Smooth muscle cell (in vitro differentiated cells): ENCODE measurements at regions not wholly inside any gene's neighbourhood (a gene's known extent, or its start where the extent isn't known, plus 50 kb on each side); places are given as distances from the start of the nearest gene placed in this dataset.

ENCODE experiments used
- DNase-seq: peaks from one replicate; lab custom pipeline; 2025; ENCODE audit not compliant: unreplicated experiment; lab: John Stamatoyannopoulos, UW
- H2AFZ ChIP-seq: fragments of 200-600 bp; sonication (generic); 2 replicates; pipeline ENCODE4 v1.6.0; 2016; ENCODE audit warnings: antibody characterized with exemption, low read depth, mild to moderate bottlenecking
- H3F3A ChIP-seq: fragments of 200-600 bp; sonication (generic); 2 replicates; pipeline ENCODE4 v1.6.0; 2017; ENCODE audit warnings: antibody characterized with exemption, low read depth
- H3K27ac ChIP-seq: fragments of 200-600 bp; sonication (generic); 2 replicates; pipeline ENCODE4 v1.5.1; 2016; ENCODE audit warnings: low read depth, mild to moderate bottlenecking
- H3K27me3 ChIP-seq: fragments of 200-600 bp; sonication (generic); 2 replicates; pipeline ENCODE4 v1.6.1; 2016; ENCODE audit warnings: low read depth, mild to moderate bottlenecking
- H3K36me3 ChIP-seq: fragments of 200-600 bp; sonication (generic); 2 replicates; pipeline ENCODE4 v1.5.1; 2016; ENCODE audit warnings: low read depth
- H3K4me1 ChIP-seq: fragments of 200-600 bp; sonication (generic); 2 replicates; pipeline ENCODE4 v1.5.1; 2016; ENCODE audit warnings: low read depth
- H3K4me2 ChIP-seq: fragments of 200-600 bp; sonication (generic); 2 replicates; pipeline ENCODE4 v1.6.0; 2016; ENCODE audit warnings: mild to moderate bottlenecking
- H3K4me3 ChIP-seq: fragments of 200-600 bp; sonication (generic); 2 replicates; pipeline ENCODE4 v1.5.1; 2016; ENCODE audit warnings: mild to moderate bottlenecking
- H3K79me2 ChIP-seq: fragments of 200-600 bp; sonication (generic); 2 replicates; pipeline ENCODE4 v1.6.0; 2016; ENCODE audit warnings: low read depth, mild to moderate bottlenecking
- H3K9ac ChIP-seq: fragments of 200-600 bp; sonication (generic); 2 replicates; pipeline ENCODE4 v1.6.0; 2016; ENCODE audit warnings: low read depth
- H3K9me3 ChIP-seq: fragments of 200-600 bp; sonication (generic); replicated peaks from 2 replicates; pipeline ENCODE4 v1.5.1; 2016; ENCODE audit warnings: low read depth
- H4K20me1 ChIP-seq: fragments of 200-600 bp; sonication (generic); 2 replicates; pipeline ENCODE4 v1.6.0; 2016; ENCODE audit warnings: low read depth
- WGBS: methylation state at CpG from one replicate; pipeline ENCODE4 v1.1.7; 2016; ENCODE audit warnings: low lambda C conversion rate; 5-methylcytosine and 5-hydroxymethylcytosine counted together
- TF ChIP-seq, protein P1 (sequence below): fragments of 200-600 bp; sonication (generic); IDR thresholded peaks from 2 replicates; pipeline ENCODE4 v1.5.1; 2017; ENCODE audit warnings: borderline replicate concordance, mild to moderate bottlenecking, antibody characterized with exemption; ENCODE audit not compliant: insufficient read depth, poor library complexity, severe bottlenecking

DNA sequence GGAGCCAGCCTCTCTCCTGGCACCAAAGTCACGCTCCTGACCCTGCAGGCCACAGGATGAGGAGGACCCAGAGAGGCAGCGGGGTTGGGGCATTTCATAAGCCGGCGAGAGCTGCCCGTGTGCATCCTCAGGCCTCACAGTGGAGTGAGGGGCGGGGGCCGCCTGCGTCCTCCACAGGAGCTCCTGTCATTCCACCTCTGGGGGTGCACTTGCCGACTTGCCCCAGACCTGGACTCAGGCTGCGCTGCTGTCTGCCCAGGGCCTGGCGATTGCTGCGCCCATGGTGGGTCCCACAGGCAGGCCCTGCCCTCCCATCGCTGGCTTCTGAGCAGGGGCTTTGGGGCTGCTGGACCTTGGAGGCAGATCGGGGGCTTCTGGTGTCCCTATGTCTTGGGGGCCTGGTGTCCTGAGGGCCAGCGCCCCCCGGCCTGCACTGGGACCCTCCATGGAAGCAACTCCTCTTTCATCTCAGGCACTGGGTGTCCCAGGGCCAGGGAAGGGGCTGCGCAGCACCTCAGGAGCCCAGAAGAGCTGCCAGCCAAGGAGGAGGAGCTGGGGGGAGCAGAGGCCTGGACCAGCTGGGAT lies 184.0 kb downstream of the GOLGA6L6 start:
- Histone ChIP-seq H3K27me3 (no peaks in the 10 kb centered on the region), H3K9ac (no peak overlapping the region), H3K27ac (no peak overlapping the region), H3K4me3 (no peak overlapping the region), H3K79me2 (no peaks in the 10 kb centered on the region), H3F3A (no peaks in the 10 kb centered on the region), H3K4me2 (no peak overlapping the region), H3K9me3 (peaks cover 66% of the 10 kb centered on the region), H4K20me1 (no peaks in the 10 kb centered on the region), H3K36me3 (no peaks in the 10 kb centered on the region), H3K4me1 (no peaks in the 10 kb centered on the region), H2AFZ (no peak overlapping the region)
- no peak for DNase-seq
- TF ChIP-seq, protein P1, sequence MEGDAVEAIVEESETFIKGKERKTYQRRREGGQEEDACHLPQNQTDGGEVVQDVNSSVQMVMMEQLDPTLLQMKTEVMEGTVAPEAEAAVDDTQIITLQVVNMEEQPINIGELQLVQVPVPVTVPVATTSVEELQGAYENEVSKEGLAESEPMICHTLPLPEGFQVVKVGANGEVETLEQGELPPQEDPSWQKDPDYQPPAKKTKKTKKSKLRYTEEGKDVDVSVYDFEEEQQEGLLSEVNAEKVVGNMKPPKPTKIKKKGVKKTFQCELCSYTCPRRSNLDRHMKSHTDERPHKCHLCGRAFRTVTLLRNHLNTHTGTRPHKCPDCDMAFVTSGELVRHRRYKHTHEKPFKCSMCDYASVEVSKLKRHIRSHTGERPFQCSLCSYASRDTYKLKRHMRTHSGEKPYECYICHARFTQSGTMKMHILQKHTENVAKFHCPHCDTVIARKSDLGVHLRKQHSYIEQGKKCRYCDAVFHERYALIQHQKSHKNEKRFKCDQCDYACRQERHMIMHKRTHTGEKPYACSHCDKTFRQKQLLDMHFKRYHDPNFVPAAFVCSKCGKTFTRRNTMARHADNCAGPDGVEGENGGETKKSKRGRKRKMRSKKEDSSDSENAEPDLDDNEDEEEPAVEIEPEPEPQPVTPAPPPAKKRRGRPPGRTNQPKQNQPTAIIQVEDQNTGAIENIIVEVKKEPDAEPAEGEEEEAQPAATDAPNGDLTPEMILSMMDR, result no peak
- 83% methylated on average over 17 of the region's 17 CpGs for WGBS

DNA sequence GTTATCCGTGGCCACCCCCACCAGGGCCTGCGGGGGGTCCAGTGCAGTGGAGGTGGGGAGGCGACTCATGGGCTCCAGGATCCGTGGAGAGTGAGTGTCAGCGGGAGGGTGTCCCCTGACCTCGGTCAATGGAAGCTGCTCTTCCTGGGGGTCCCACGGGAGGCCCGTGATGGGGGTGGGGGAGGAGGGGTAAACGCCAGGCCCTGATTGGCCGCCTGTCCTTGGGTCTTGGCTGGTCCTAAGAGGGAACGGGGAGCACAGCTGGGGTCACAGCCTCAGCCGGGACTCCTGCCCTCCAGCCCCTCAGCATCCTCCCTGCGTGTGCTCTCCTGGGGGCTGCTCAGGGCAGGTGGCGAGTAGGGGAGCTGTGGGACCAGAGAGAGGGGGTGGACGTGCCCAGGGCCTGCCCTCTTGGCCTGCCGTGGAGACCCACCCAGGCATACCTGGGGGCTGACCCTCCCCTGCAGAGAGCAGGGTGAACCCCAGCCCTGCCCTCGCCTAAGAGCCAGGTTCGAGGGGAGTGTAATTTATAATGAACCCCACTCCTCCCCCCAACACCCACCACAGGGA lies 184.6 kb downstream of the GOLGA6L6 start:
- no peak for DNase-seq
- H3K4me2 ChIP-seq, result no peak overlapping the region
- no peaks in the 10 kb centered on the region for H3K4me1 ChIP-seq
- H3K9ac ChIP-seq, result no peak overlapping the region
- TF ChIP-seq, protein P1, result no peak
- no peaks in the 10 kb centered on the region for H3F3A ChIP-seq
- H2AFZ ChIP-seq, result no peak overlapping the region
- H3K27me3 ChIP-seq, result no peaks in the 10 kb centered on the region
- 80% methylated on average over 18 of the region's 18 CpGs for WGBS
- H3K27ac ChIP-seq, result no peak overlapping the region
- H3K79me2 ChIP-seq, result no peaks in the 10 kb centered on the region
- H4K20me1 ChIP-seq, result no peaks in the 10 kb centered on the region
- H3K4me3 ChIP-seq, result no peak overlapping the region
- no peaks in the 10 kb centered on the region for H3K36me3 ChIP-seq
- peaks cover 68% of the 10 kb centered on the region for H3K9me3 ChIP-seq

DNA sequence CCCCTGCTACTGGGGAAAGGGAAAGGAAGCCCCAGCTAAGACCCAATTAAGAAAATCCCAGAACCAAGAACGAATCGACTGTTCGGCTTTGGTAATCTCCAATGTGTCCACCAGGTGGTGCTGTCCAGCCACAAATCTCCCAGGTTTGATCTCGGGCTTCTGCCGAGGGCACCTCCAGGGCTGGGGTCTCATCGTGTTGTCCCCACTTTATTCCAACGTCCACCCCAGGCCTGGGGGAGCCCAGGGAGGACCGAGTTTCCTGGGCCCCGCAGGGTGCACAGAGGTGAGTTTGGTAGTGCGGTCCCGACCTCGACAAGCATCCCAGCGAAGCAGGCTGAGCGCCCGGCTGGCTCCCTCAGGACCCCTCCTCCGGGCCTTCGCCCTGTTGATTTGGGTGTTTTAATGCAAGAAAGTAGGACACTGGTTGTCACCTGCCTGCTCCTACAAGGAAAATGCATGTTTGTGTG lies 185.1 kb downstream of the GOLGA6L6 start:
- no peaks in the 10 kb centered on the region for H3F3A ChIP-seq
- H3K4me2 ChIP-seq, result no peak overlapping the region
- H3K27me3 ChIP-seq, result no peaks in the 10 kb centered on the region
- no peak overlapping the region for H3K9ac ChIP-seq
- no peaks in the 10 kb centered on the region for H4K20me1 ChIP-seq
- TF ChIP-seq, protein P1, result peak; percentile 45
- H3K36me3 ChIP-seq, result no peaks in the 10 kb centered on the region
- DNase-seq, result no peak
- H2AFZ ChIP-seq, result no peak overlapping the region
- no peak overlapping the region for H3K27ac ChIP-seq
- H3K4me3 ChIP-seq, result no peak overlapping the region
- no peaks in the 10 kb centered on the region for H3K79me2 ChIP-seq
- no peaks in the 10 kb centered on the region for H3K4me1 ChIP-seq
- peaks cover 65% of the 10 kb centered on the region for H3K9me3 ChIP-seq
- WGBS, result 71% methylated on average over 17 of the region's 17 CpGs
